ENCODE measurements at regions not wholly inside any gene's neighbourhood (a gene's known extent, or its start where the extent isn't known, plus 50 kb on each side); places are given as distances from the start of the nearest gene placed in this dataset.
"Not testable (repeated sequence)": the region's sequence is repeated elsewhere in the genome, so short reads cannot be mapped to it uniquely, and the experiment has no call there.

- DNase-seq = no peak
Observed at GRCh38 chr13:26484196-26484595, 73.3 kb upstream of the WASF3 start.

DNA sequence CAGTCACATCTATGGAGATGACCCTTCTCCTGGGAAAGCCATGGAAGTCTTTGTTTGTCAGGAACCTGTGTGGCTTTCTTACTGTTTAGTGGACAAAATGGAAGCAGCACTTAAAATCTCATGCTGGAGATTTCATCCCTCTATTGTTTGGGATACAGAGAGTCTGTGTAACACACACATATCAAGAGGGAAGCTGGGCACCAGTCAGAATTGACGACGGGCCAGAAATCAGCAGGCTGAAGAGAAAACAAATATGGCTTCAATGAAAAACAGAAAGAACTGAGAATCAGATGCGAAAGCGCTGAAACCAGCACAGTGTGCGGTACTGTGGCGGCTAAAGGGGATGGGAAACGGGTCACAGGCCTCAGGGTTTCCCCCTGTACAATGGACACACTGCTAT, 72.2 kb upstream of the WASF3 start:
- no peak for DNase-seq

DNA sequence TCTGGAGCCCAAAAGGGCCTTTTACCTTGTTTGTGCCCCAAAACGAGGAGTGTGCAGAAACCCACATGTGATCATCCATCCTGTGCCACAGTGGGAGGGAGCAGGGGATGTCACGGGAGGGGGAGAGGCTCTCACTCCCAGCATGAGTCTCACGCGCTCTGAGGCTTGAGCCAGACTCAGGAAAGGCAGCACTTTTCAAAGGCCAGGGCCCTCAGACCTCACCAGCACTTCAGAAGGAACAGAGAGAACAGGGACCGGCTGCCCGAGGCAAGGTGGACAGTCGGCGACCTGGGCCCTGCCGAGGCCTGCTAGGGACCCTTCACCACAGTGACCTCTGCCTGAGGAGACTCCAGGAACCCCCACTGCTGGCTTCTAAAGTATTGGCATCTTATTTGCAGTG, 71.7 kb upstream of the WASF3 start:
- DNase-seq = no peak

GRCh38 chr13:26486550-26486949, 70.9 kb upstream of the WASF3 start:
- DNase-seq = no peak

- no peak for DNase-seq
Observed at GRCh38 chr13:26487781-26488180, 69.7 kb upstream of the WASF3 start.

GRCh38 chr13:26488236-26489003, 69.1 kb upstream of the WASF3 start:
- no peak for DNase-seq

DNA sequence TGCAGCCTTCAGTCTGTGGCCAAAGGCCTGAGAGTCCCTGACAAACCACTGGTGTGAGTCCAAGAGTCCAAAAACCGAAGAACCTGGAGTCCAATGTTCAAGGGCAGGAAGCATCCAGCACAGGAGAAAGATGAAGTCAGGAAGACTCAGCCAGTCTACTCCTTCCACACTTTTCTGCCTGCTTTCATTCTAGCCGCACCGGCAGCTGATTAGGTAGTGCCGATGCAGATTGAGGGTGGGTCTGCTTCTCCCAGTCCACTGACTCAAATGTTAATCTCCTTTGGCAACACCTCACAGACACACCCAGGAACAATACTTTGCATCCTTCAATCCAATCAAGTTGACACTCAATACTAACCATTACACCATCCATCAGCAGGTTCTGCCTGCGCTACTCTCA, 65.2 kb upstream of the WASF3 start:
- DNase-seq = not testable (repeated sequence)

GRCh38 chr13:26494571-26495195, 62.8 kb upstream of the WASF3 start:
- no peak for DNase-seq

GRCh38 chr13:26495750-26496149, 61.7 kb upstream of the WASF3 start:
- no peak for DNase-seq

GRCh38 chr13:26497968-26498511, 59.4 kb upstream of the WASF3 start:
- DNase-seq = no peak

- no peak for DNase-seq
Observed at GRCh38 chr13:26498656-26499601, 58.6 kb upstream of the WASF3 start.

DNA sequence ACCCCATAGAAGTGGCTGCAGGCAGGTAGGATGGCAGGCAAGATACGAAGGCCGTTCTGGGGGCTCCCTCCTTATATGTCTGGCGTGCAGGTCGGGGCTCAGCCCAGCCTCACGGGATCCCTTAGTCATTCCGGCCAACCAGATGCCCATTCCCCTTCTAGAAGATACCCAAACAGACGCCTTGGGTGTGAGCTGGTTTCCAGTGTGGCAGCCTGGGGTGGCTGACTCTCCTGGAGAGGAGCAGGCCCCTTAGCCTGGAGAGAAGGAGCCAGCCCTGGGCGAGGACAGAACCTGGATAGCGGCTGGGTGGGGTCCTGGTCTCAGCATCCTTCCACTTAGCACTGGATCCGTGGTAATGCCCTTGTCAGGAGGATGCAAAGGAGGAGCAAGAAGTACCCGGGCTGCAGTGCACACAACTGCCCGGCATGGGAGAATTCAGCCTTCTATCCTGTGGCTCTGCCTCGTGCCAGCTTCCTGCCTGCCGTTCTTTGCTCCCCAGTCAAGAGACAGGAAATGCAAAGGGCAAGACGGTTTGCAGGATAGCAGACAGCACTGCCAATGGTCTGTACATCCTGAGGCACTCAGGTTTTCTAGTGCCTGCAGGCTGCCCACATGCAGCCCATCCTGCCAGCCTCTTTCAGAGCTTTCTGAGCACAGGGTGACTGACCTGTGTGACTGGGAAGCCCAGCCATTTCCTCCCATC, 56.7 kb upstream of the WASF3 start:
- no peak for DNase-seq

GRCh38 chr13:26501641-26502040, 55.8 kb upstream of the WASF3 start:
- DNase-seq = no peak

DNA sequence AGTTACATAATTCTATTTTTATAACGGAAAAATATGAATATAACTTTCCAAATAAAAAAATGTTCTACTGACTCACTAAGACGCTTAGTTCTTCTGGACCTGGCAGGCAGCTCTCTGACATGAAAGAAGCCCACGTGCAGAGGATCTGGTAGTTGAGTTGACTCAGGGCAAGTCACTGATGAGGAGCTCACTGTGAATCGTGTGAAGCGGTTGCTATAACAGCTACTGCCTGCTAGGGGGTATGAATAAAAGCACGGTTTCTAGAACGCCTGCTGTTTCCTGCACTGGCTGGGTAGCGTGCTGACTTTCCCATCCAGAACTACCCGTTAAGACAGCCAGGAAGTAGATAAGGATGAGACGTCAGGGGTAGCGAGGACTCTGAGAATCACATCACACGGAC, 54.7 kb upstream of the WASF3 start:
- peak; percentile 2 for DNase-seq

GRCh38 chr13:26503826-26504594, 53.5 kb upstream of the WASF3 start:
- no peak for DNase-seq
